ENCODE measurements at regions not wholly inside any gene's neighbourhood (a gene's known extent, or its start where the extent isn't known, plus 50 kb on each side); places are given as distances from the start of the nearest gene placed in this dataset.

GRCh38 chr22:47553436-47553835 is 791.0 kb downstream of the TBC1D22A start:
- Histone ChIP-seq H3K27me3 (ENCODE audit: insufficient read depth, low read length, poor library complexity, severe bottlenecking) (no peaks in the 10 kb centered on the region), H3K4me1 (ENCODE audit: insufficient read depth, low read length, poor library complexity, severe bottlenecking) (no peaks in the 10 kb centered on the region), H3K9me2 (replicated peaks; ENCODE audit: low read depth, low read length) (no peaks in the 10 kb centered on the region), H3K4me2 (ENCODE audit: low read depth, low read length, poor library complexity, severe bottlenecking) (no peak overlapping the region), H3K36me3 (ENCODE audit: insufficient read depth, low read length) (no peaks in the 10 kb centered on the region), H3K79me2 (ENCODE audit: insufficient read depth, low read length) (no peaks in the 10 kb centered on the region), H3K9me3 (ENCODE audit: insufficient read depth, low read depth, low read length) (peaks cover 14% of the 10 kb centered on the region), H2AFZ (ENCODE audit: low read length) (no peak overlapping the region), H3F3A (ENCODE audit: low read depth) (no peaks in the 10 kb centered on the region), H3K9ac (ENCODE audit: low read depth, low read length, poor library complexity, severe bottlenecking) (no peak overlapping the region), H4K20me1 (ENCODE audit: insufficient read depth, low read length, poor library complexity, severe bottlenecking) (no peaks in the 10 kb centered on the region), H3K4me3 (ENCODE audit: low read length, poor library complexity, severe bottlenecking) (no peak overlapping the region)
- TF ChIP-seq, protein P1, sequence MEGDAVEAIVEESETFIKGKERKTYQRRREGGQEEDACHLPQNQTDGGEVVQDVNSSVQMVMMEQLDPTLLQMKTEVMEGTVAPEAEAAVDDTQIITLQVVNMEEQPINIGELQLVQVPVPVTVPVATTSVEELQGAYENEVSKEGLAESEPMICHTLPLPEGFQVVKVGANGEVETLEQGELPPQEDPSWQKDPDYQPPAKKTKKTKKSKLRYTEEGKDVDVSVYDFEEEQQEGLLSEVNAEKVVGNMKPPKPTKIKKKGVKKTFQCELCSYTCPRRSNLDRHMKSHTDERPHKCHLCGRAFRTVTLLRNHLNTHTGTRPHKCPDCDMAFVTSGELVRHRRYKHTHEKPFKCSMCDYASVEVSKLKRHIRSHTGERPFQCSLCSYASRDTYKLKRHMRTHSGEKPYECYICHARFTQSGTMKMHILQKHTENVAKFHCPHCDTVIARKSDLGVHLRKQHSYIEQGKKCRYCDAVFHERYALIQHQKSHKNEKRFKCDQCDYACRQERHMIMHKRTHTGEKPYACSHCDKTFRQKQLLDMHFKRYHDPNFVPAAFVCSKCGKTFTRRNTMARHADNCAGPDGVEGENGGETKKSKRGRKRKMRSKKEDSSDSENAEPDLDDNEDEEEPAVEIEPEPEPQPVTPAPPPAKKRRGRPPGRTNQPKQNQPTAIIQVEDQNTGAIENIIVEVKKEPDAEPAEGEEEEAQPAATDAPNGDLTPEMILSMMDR (conservative IDR thresholded peaks at IDR 0.05; ENCODE audit: low read length): no peak
- no peak for TF ChIP-seq EZH2phosphoT487 (IDR thresholded peaks at IDR 0.05; ENCODE audit: borderline replicate concordance)

GRCh38 chr22:47552541-47553205 is 790.2 kb downstream of the TBC1D22A start:
- H3K4me1 ChIP-seq (ENCODE audit: insufficient read depth, low read length, poor library complexity, severe bottlenecking): no peaks in the 10 kb centered on the region
- H3F3A ChIP-seq (ENCODE audit: low read depth): no peaks in the 10 kb centered on the region
- H3K79me2 ChIP-seq (ENCODE audit: insufficient read depth, low read length): no peaks in the 10 kb centered on the region
- no peaks in the 10 kb centered on the region for H4K20me1 ChIP-seq (ENCODE audit: insufficient read depth, low read length, poor library complexity, severe bottlenecking)
- H3K9me3 ChIP-seq (ENCODE audit: insufficient read depth, low read depth, low read length): peaks cover 14% of the 10 kb centered on the region; the same call in 1 of the 2 replicates
- H3K27me3 ChIP-seq (ENCODE audit: insufficient read depth, low read length, poor library complexity, severe bottlenecking): no peaks in the 10 kb centered on the region
- no peaks in the 10 kb centered on the region for H3K36me3 ChIP-seq (ENCODE audit: insufficient read depth, low read length)
- TF ChIP-seq, protein P1 (conservative IDR thresholded peaks at IDR 0.05; ENCODE audit: low read length): no peak
- TF ChIP-seq EZH2phosphoT487 (IDR thresholded peaks at IDR 0.05; ENCODE audit: borderline replicate concordance): no peak
- H3K9me2 ChIP-seq (replicated peaks; ENCODE audit: low read depth, low read length): no peaks in the 10 kb centered on the region
- H3K4me2 ChIP-seq (ENCODE audit: low read depth, low read length, poor library complexity, severe bottlenecking): no peak overlapping the region
- no peak overlapping the region for H3K4me3 ChIP-seq (ENCODE audit: low read length, poor library complexity, severe bottlenecking)
- H2AFZ ChIP-seq (ENCODE audit: low read length): no peak overlapping the region
- no peak overlapping the region for H3K9ac ChIP-seq (ENCODE audit: low read depth, low read length, poor library complexity, severe bottlenecking)

GRCh38 chr22:47552024-47552423 is 789.6 kb downstream of the TBC1D22A start:
- no peak overlapping the region for H3K9ac ChIP-seq (ENCODE audit: low read depth, low read length, poor library complexity, severe bottlenecking)
- H3K36me3 ChIP-seq (ENCODE audit: insufficient read depth, low read length): no peaks in the 10 kb centered on the region
- H4K20me1 ChIP-seq (ENCODE audit: insufficient read depth, low read length, poor library complexity, severe bottlenecking): no peaks in the 10 kb centered on the region
- no peaks in the 10 kb centered on the region for H3K4me1 ChIP-seq (ENCODE audit: insufficient read depth, low read length, poor library complexity, severe bottlenecking)
- no peaks in the 10 kb centered on the region for H3K79me2 ChIP-seq (ENCODE audit: insufficient read depth, low read length)
- H2AFZ ChIP-seq (ENCODE audit: low read length): no peak overlapping the region
- peaks cover 9% of the 10 kb centered on the region; the same call in 1 of the 2 replicates for H3K9me3 ChIP-seq (ENCODE audit: insufficient read depth, low read depth, low read length)
- H3K4me3 ChIP-seq (ENCODE audit: low read length, poor library complexity, severe bottlenecking): no peak overlapping the region
- TF ChIP-seq, protein P1 (conservative IDR thresholded peaks at IDR 0.05; ENCODE audit: low read length): no peak
- TF ChIP-seq EZH2phosphoT487 (IDR thresholded peaks at IDR 0.05; ENCODE audit: borderline replicate concordance): no peak
- no peaks in the 10 kb centered on the region for H3K9me2 ChIP-seq (replicated peaks; ENCODE audit: low read depth, low read length)
- no peaks in the 10 kb centered on the region for H3K27me3 ChIP-seq (ENCODE audit: insufficient read depth, low read length, poor library complexity, severe bottlenecking)
- no peaks in the 10 kb centered on the region for H3F3A ChIP-seq (ENCODE audit: low read depth)
- H3K4me2 ChIP-seq (ENCODE audit: low read depth, low read length, poor library complexity, severe bottlenecking): no peak overlapping the region
